A673 (cell line): ENCODE measurements at regions not wholly inside any gene's neighbourhood (a gene's known extent, or its start where the extent isn't known, plus 50 kb on each side); places are given as distances from the start of the nearest gene placed in this dataset.
"Not testable (repeated sequence)": the region's sequence is repeated elsewhere in the genome, so short reads cannot be mapped to it uniquely, and the experiment has no call there.

ENCODE experiments used
- BruUV-seq: library from RNA; stranded (reverse); fragments of 400-500 nt; replicated peaks from 2 replicates; lab custom pipeline; 2021; lab: Mats Ljungman, UMichigan
- CTCF ChIA-PET: fragments of 300-600 bp; sonication (Branson Sonifier 250); formaldehyde crosslinking; loops from one replicate; lab custom pipeline; 2022; ENCODE audit warnings: antibody characterized with exemption; lab: Charles Lee
- POLR2A ChIA-PET: fragments of 300-600 bp; sonication (Branson Sonifier 250); formaldehyde crosslinking; loops from one replicate; lab custom pipeline; 2022; ENCODE audit warnings: antibody characterized with exemption; ENCODE audit not compliant: low non-redundant PET; lab: Charles Lee
- DNase-seq: peaks from one replicate; pipeline ENCODE4 v3.0.0-alpha.2; 2015; ENCODE audit warnings: low spot score
- H3K27ac ChIP-seq: fragments of 200-600 bp; sonication (generic); 2 replicates; pipeline ENCODE4 v1.5.1; 2016; ENCODE audit warnings: mixed run types, low read depth, mild to moderate bottlenecking, mixed read lengths, antibody characterized with exemption, low read length; ENCODE audit not compliant: poor library complexity, severe bottlenecking
- H3K27me3 ChIP-seq: fragments of 200-600 bp; sonication (generic); replicated peaks from 2 replicates; pipeline ENCODE4 v1.6.1; 2017; ENCODE audit warnings: mixed run types, low read depth, mild to moderate bottlenecking, mixed read lengths, antibody characterized with exemption, low read length; ENCODE audit not compliant: insufficient read depth, poor library complexity
- H3K36me3 ChIP-seq: fragments of 200-600 bp; sonication (generic); 2 replicates; pipeline ENCODE4 v1.6.1; 2016; ENCODE audit warnings: mixed run types, mild to moderate bottlenecking, mixed read lengths, antibody characterized with exemption, low read length; ENCODE audit not compliant: insufficient read depth, poor library complexity, severe bottlenecking
- H3K4me1 ChIP-seq: fragments of 200-600 bp; sonication (generic); 2 replicates; pipeline ENCODE4 v1.6.1; 2017; ENCODE audit warnings: mixed run types, mild to moderate bottlenecking, mixed read lengths, antibody characterized with exemption, low read length; ENCODE audit not compliant: insufficient read depth, poor library complexity, severe bottlenecking
- H3K4me3 ChIP-seq: fragments of 200-600 bp; sonication (generic); 2 replicates; pipeline ENCODE4 v1.5.1; 2016; ENCODE audit warnings: low read depth, mixed run types, mild to moderate bottlenecking, mixed read lengths, low read length; ENCODE audit not compliant: poor library complexity, severe bottlenecking
- H3K9me3 ChIP-seq: fragments of 200-600 bp; sonication (generic); 2 replicates; pipeline ENCODE4 v1.6.1; 2016; ENCODE audit warnings: mixed run types, low read depth, mild to moderate bottlenecking, mixed read lengths, antibody characterized with exemption, low read length; ENCODE audit not compliant: poor library complexity, severe bottlenecking
- EZH2 ChIP-seq: fragments of 200-600 bp; sonication (generic); IDR thresholded peaks from 2 replicates; pipeline ENCODE4 v1.6.1; 2017; ENCODE audit warnings: borderline replicate concordance, low read depth, mild to moderate bottlenecking, mixed read lengths, antibody characterized with exemption, low read length; ENCODE audit not compliant: poor library complexity, severe bottlenecking
- intact Hi-C: fragments of 100-400 bp; cut with micrococcal nuclease; formaldehyde crosslinking; loops from one replicate; pipeline ENCODE4 v1.10.0; 2022; ENCODE audit not compliant: unreplicated experiment
- TF ChIP-seq, protein P1 (sequence below): fragments of 300-800, 200-600 bp; sonication (generic); conservative IDR thresholded peaks from 2 replicates; pipeline ENCODE4 v1.5.1; 2017; ENCODE audit warnings: low read depth, mild to moderate bottlenecking, antibody characterized with exemption, low read length, moderate library complexity, mixed read lengths

DNA sequence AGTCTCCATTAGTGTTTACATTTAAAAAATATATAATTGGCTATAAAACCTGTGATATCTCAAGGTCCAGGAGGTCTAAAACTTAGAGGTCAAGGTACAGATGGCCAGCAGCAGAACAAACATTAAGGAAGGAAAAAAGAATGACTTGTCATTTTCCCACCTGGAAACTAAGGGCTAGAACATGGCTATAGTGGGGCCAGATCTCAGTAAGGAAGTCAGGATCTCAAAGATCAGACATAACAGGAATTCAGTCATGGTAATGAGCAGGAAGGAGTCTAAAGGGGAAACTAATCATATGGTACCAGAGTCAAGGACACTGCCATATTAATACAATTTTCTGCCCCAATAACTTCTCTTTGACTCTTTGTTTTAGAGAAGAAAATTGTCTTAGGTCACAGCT lies 1018.8 kb downstream of the PLA2G4A start:
- no peak overlapping the region for H3K4me3 ChIP-seq
- TF ChIP-seq, protein P1, sequence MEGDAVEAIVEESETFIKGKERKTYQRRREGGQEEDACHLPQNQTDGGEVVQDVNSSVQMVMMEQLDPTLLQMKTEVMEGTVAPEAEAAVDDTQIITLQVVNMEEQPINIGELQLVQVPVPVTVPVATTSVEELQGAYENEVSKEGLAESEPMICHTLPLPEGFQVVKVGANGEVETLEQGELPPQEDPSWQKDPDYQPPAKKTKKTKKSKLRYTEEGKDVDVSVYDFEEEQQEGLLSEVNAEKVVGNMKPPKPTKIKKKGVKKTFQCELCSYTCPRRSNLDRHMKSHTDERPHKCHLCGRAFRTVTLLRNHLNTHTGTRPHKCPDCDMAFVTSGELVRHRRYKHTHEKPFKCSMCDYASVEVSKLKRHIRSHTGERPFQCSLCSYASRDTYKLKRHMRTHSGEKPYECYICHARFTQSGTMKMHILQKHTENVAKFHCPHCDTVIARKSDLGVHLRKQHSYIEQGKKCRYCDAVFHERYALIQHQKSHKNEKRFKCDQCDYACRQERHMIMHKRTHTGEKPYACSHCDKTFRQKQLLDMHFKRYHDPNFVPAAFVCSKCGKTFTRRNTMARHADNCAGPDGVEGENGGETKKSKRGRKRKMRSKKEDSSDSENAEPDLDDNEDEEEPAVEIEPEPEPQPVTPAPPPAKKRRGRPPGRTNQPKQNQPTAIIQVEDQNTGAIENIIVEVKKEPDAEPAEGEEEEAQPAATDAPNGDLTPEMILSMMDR, result no peak
- TF ChIP-seq EZH2, result no peak
- H3K4me1 ChIP-seq, result no peaks in the 10 kb centered on the region
- no peak overlapping the region for H3K27ac ChIP-seq
- BruUV-seq, result no TSS peak
- no peaks in the 10 kb centered on the region for H3K27me3 ChIP-seq
- no peaks in the 10 kb centered on the region for H3K36me3 ChIP-seq
- no peak for DNase-seq
- ChIA-PET CTCF (no interaction called here), POLR2A (no interaction called here)
- intact Hi-C loops, result no loop called here
- peaks cover 4% of the 10 kb centered on the region for H3K9me3 ChIP-seq

DNA sequence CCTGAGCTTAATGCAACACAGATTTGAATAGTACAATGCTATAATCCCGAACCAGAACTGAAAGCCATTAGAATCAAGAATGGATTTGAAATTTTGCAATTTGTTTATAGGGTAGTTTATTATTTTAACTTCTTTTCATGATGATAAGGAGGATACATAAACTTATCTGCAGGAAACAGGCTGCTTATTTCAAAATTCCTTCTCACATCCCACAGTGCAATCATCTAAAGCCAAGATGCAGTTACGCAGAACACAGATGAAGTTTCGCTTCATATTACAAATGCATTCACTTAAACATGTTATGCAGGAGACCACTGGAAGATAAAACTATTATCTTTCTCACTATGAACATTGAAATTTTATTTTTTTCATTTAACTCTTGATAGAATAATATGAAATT lies 1019.6 kb downstream of the PLA2G4A start:
- DNase-seq, result no peak
- no peak for TF ChIP-seq EZH2
- TF ChIP-seq, protein P1, result no peak
- no peaks in the 10 kb centered on the region for H3K27me3 ChIP-seq
- H3K4me1 ChIP-seq, result no peaks in the 10 kb centered on the region
- intact Hi-C loops, result no loop called here
- no peaks in the 10 kb centered on the region for H3K36me3 ChIP-seq
- no peak overlapping the region for H3K4me3 ChIP-seq
- no peaks in the 10 kb centered on the region for H3K9me3 ChIP-seq
- CTCF ChIA-PET, result no interaction called here
- POLR2A ChIA-PET, result no interaction called here
- BruUV-seq, result no TSS peak
- no peak overlapping the region for H3K27ac ChIP-seq

- POLR2A ChIA-PET, H3K27me3 ChIP-seq, intact Hi-C loops, H3K9me3 ChIP-seq, H3K4me3 ChIP-seq, DNase-seq, CTCF ChIA-PET, H3K4me1 ChIP-seq, H3K36me3 ChIP-seq, BruUV-seq, H3K27ac ChIP-seq: not testable (repeated sequence)
Observed at GRCh38 chr1:187850146-187850545, 1021.4 kb downstream of the PLA2G4A start.

DNA sequence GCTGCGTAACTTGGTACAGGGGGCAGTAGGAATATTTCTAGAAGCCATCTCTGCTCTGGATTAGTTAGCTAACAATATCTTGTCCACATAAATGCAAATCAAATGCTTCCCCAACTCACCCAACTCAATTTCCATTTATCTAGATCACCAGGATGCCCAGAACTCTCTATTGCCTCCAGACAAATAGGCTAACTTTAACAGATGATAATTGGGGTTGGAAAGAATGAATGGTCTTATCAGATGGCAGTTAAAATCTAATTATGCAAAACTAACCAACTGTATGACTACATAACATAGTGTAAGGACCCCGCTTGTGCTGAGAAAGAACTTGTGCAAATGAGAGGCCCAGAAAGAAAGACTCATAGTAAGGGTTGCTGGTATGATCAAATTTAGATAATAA lies 1024.8 kb downstream of the PLA2G4A start:
- Histone ChIP-seq H3K4me3 (no peak overlapping the region), H3K4me1 (no peaks in the 10 kb centered on the region), H3K9me3 (no peaks in the 10 kb centered on the region), H3K36me3 (no peaks in the 10 kb centered on the region), H3K27me3 (no peaks in the 10 kb centered on the region), H3K27ac (no peak overlapping the region)
- intact Hi-C loops, result no loop called here
- TF ChIP-seq, protein P1, result no peak
- TF ChIP-seq EZH2, result no peak
- POLR2A ChIA-PET, result no interaction called here
- no TSS peak for BruUV-seq
- no peak for DNase-seq
- CTCF ChIA-PET, result no interaction called here
